IMR-90 (cell line): ENCODE measurements at regions not wholly inside any gene's neighbourhood (a gene's known extent, or its start where the extent isn't known, plus 50 kb on each side); places are given as distances from the start of the nearest gene placed in this dataset.

Experiments
- ATAC-seq: fragments of 200-7000 bp; cut with Tn5 transposase; 2 replicates; pipeline ENCODE4 v1.9.1; 2020; ENCODE audit warnings: low read depth, mild to moderate bottlenecking, moderate library complexity
- BruUV-seq: library from RNA; stranded (reverse); fragments of 400-500 nt; replicated peaks from 2 replicates; lab custom pipeline; 2021; lab: Mats Ljungman, UMichigan
- CTCF ChIA-PET: fragments of 300-600 bp; formaldehyde crosslinking; extraction: SDS; loops from one replicate; lab custom pipeline; 2021; ENCODE audit warnings: antibody characterized with exemption; lab: Yijun Ruan, JAX
- POLR2A ChIA-PET: fragments of 300-600 bp; sonication (Branson Sonifier 250); formaldehyde crosslinking; loops from one replicate; lab custom pipeline; 2022; ENCODE audit warnings: antibody characterized with exemption; ENCODE audit not compliant: unreplicated experiment; lab: Charles Lee
- DNase-seq: peaks from one replicate; pipeline ENCODE4 v3.0.0; 2013
- H2AFZ ChIP-seq: replicated peaks from 2 replicates; pipeline ENCODE3; 2013; ENCODE audit warnings: low read length, mild to moderate bottlenecking; ENCODE audit not compliant: poor library complexity
- H2AK5ac ChIP-seq: 2 replicates; pipeline ENCODE4 v1.6.1; 2013; ENCODE audit warnings: low read depth, low read length, inconsistent platforms
- H2AK9ac ChIP-seq: replicated peaks from 2 replicates; pipeline ENCODE3; 2013; ENCODE audit warnings: mild to moderate bottlenecking, low read depth, low read length, moderate library complexity; ENCODE audit not compliant: poor library complexity
- H2BK120ac ChIP-seq: 2 replicates; pipeline ENCODE4 v1.6.1; 2013; ENCODE audit warnings: low read depth, low read length, inconsistent platforms
- H2BK15ac ChIP-seq: 3 replicates; pipeline ENCODE4 v1.6.1; 2013; ENCODE audit warnings: low read depth, low read length, inconsistent platforms
- H2BK20ac ChIP-seq: 2 replicates; pipeline ENCODE4 v1.6.1; 2013; ENCODE audit warnings: low read depth, mild to moderate bottlenecking, inconsistent platforms, low read length, moderate library complexity
- H2BK5ac ChIP-seq: 2 replicates; pipeline ENCODE4 v1.6.1; 2013; ENCODE audit warnings: mild to moderate bottlenecking, low read depth, low read length, inconsistent platforms; ENCODE audit not compliant: poor library complexity, severe bottlenecking
- H3K14ac ChIP-seq: replicated peaks from 2 replicates; pipeline ENCODE4 v1.6.1; 2013; ENCODE audit warnings: low read depth, low read length, inconsistent platforms
- H3K18ac ChIP-seq: 2 replicates; pipeline ENCODE4 v1.6.1; 2013; ENCODE audit warnings: low read depth, low read length, control low read depth
- H3K23ac ChIP-seq: 2 replicates; pipeline ENCODE4 v1.6.1; 2013; ENCODE audit warnings: low read depth, low read length, inconsistent platforms
- H3K27ac ChIP-seq: 2 replicates; pipeline ENCODE4 v1.5.1; 2013; ENCODE audit warnings: mild to moderate bottlenecking, control low read depth, low read length; ENCODE audit not compliant: insufficient read depth
- H3K27me3 ChIP-seq: 2 replicates; pipeline ENCODE4 v1.6.1; 2013; ENCODE audit warnings: low read length; ENCODE audit not compliant: control insufficient read depth, insufficient read depth
- H3K36me3 ChIP-seq: 2 replicates; pipeline ENCODE4 v1.6.1; 2013; ENCODE audit warnings: low read length, mixed read lengths; ENCODE audit not compliant: control insufficient read depth, insufficient read depth
- H3K4ac ChIP-seq: 2 replicates; pipeline ENCODE4 v1.6.1; 2013; ENCODE audit warnings: low read depth, low read length, inconsistent platforms
- H3K4me1 ChIP-seq: 2 replicates; pipeline ENCODE4 v1.6.1; 2013; ENCODE audit warnings: low read length, mixed read lengths; ENCODE audit not compliant: control insufficient read depth, insufficient read depth
- H3K4me2 ChIP-seq: 2 replicates; pipeline ENCODE4 v1.6.1; 2013; ENCODE audit warnings: low read depth, mild to moderate bottlenecking, control low read depth, low read length, moderate library complexity
- H3K4me3 ChIP-seq: 2 replicates; pipeline ENCODE4 v1.5.1; 2013; ENCODE audit warnings: low read depth, mild to moderate bottlenecking, control low read depth, low read length, moderate library complexity; ENCODE audit not compliant: insufficient read depth
- H3K56ac ChIP-seq: 2 replicates; pipeline ENCODE4 v1.6.1; 2013; ENCODE audit warnings: low read length, inconsistent platforms; ENCODE audit not compliant: insufficient read depth; ENCODE audit errors: extremely low read depth
- H3K79me1 ChIP-seq, 2 experiments: 2 replicates each; pipeline ENCODE4 v1.6.1; 2013; ENCODE audit warnings: low read length in 2 of 2, inconsistent platforms in 1 of 2, low read depth in 1 of 2
- H3K9ac ChIP-seq: 2 replicates; pipeline ENCODE4 v1.6.1; 2013; ENCODE audit warnings: low read depth, low read length, control low read depth
- H3K9me1 ChIP-seq: 2 replicates; pipeline ENCODE4 v1.6.1; 2013; ENCODE audit warnings: low read length, inconsistent platforms; ENCODE audit not compliant: insufficient read depth
- H3K9me3 ChIP-seq: 2 replicates; pipeline ENCODE4 v1.6.1; 2013; ENCODE audit warnings: low read length; ENCODE audit not compliant: control insufficient read depth, insufficient read depth
- H4K20me1 ChIP-seq: 2 replicates; pipeline ENCODE4 v1.6.1; 2013; ENCODE audit warnings: low read length, inconsistent platforms; ENCODE audit not compliant: insufficient read depth
- H4K5ac ChIP-seq: 2 replicates; pipeline ENCODE4 v1.6.1; 2013; ENCODE audit warnings: mild to moderate bottlenecking, low read depth, low read length, control low read depth
- H4K8ac ChIP-seq, 2 experiments: 2 replicates each; pipeline ENCODE4 v1.6.1; 2013; ENCODE audit warnings: low read depth in 2 of 2, low read length in 2 of 2, control low read depth in 1 of 2, inconsistent platforms in 1 of 2
- H4K91ac ChIP-seq: 2 replicates; pipeline ENCODE4 v1.6.1; 2013; ENCODE audit warnings: low read depth, low read length, inconsistent platforms; ENCODE audit not compliant: insufficient read depth
- CHD1 ChIP-seq: IDR thresholded peaks from 2 replicates; pipeline ENCODE4 v1.6.1; 2012; ENCODE audit warnings: low read depth, low read length, improper control_type of control experiment
- MAFK ChIP-seq: IDR thresholded peaks from 2 replicates; pipeline ENCODE4 v1.6.1; 2012; ENCODE audit warnings: low read depth, low read length, improper control_type of control experiment
- MAZ ChIP-seq: IDR thresholded peaks from 2 replicates; pipeline ENCODE4 v1.6.1; 2012; ENCODE audit warnings: low read depth, mild to moderate bottlenecking, low read length, improper control_type of control experiment, moderate library complexity, borderline replicate concordance
- NFE2L2 ChIP-seq: fragments of 150-350 bp; IDR thresholded peaks from 2 replicates; pipeline ENCODE4 v1.6.1; 2016; ENCODE audit warnings: low read depth, mild to moderate bottlenecking, low read length
- WGBS, 2 experiments: methylation state at CpG; one replicate each; pipeline versions ENCODE4 v1.1.5 to v1.1.7; 2013; ENCODE audit warnings: missing lambda C conversion rate in 2 of 2; ENCODE audit not compliant: insufficient read length in 1 of 2; ENCODE audit errors: extremely low coverage in 2 of 2; 5-methylcytosine and 5-hydroxymethylcytosine counted together
- dilution Hi-C: fragments of 300-500 bp; cut with HindIII; formaldehyde crosslinking; loops from one replicate; pipeline ENCODE4 v1.14.3; 2018; ENCODE audit warnings: low sequenced_read_pairs; ENCODE audit not compliant: unreplicated experiment
- in situ Hi-C: fragments of 300-500 bp; cut with MboI; formaldehyde crosslinking; loops from 3 replicates; pipeline ENCODE4 v1.14.3; 2019; ENCODE audit warnings: low sequenced_read_pairs, inconsistent platforms, mixed read lengths
- intact Hi-C: fragments of 100-400 bp; cut with micrococcal nuclease; formaldehyde crosslinking; loops from 2 replicates; pipeline ENCODE4 v1.10.0; 2022

- dilution Hi-C loops, result no loop called here
- Histone ChIP-seq H4K5ac (no peak overlapping the region), H3K79me1 (no peaks in the 10 kb centered on the region), H2BK15ac (no peak overlapping the region), H3K9me3 (peaks cover 7% of the 10 kb centered on the region), H3K56ac (no peak overlapping the region), H3K4me3 (no peak overlapping the region), H2AK5ac (no peak overlapping the region), H2BK120ac (no peak overlapping the region), H4K8ac (no peak overlapping the region), H3K27me3 (no peaks in the 10 kb centered on the region), H2AK9ac (no peak overlapping the region), H3K36me3 (no peaks in the 10 kb centered on the region), H3K9me1 (no peaks in the 10 kb centered on the region), H4K91ac (no peak overlapping the region), H3K4ac (no peak overlapping the region), H3K4me1 (no peaks in the 10 kb centered on the region), H2BK20ac (no peak overlapping the region), H3K27ac (no peak overlapping the region), H3K4me2 (no peak overlapping the region), H3K23ac (no peak overlapping the region), H3K18ac (no peak overlapping the region), H4K20me1 (no peaks in the 10 kb centered on the region), H3K14ac (no peak overlapping the region), H2BK5ac (no peak overlapping the region), H3K9ac (no peak overlapping the region), H2AFZ (no peak overlapping the region)
- in situ Hi-C loops, result no loop called here
- ChIA-PET POLR2A (no interaction called here), CTCF (no interaction called here)
- no peak for DNase-seq
- ATAC-seq, result no peak
- BruUV-seq, result no TSS peak
- intact Hi-C loops, result no loop called here
- WGBS, 2 experiments, result no CpG with 5 or more reads among the region's 3 CpGs
- TF ChIP-seq NFE2L2 (no peak), MAFK (peak; percentile 77), MAZ (no peak), CHD1 (no peak)
These were observed 2409.2 kb downstream of the TP53TG3F start for GRCh38 chr16:35868630-35869029.
